Left colon (tissue), 2 donors: ENCODE measurements at regions not wholly inside any gene's neighbourhood (a gene's known extent, or its start where the extent isn't known, plus 50 kb on each side); places are given as distances from the start of the nearest gene placed in this dataset.
"Not testable (repeated sequence)": the region's sequence is repeated elsewhere in the genome, so short reads cannot be mapped to it uniquely, and the experiment has no call there.

Experiments
- ATAC-seq: fragments of 200-7000 bp; cut with Tn5 transposase; one replicate; pipeline ENCODE4 v1.9.1; 2020; ENCODE audit warnings: mild to moderate bottlenecking, moderate library complexity
- DNase-seq, 2 donors: peaks; one replicate each; pipeline ENCODE4 v3.0.0-alpha.2; 2020
- intact Hi-C, 2 donors: fragments of 100-400 bp; cut with DNase I in 1 of 2; cut with micrococcal nuclease in 1 of 2; formaldehyde crosslinking; loops; one replicate each; pipeline versions ENCODE4 v1.11.2 to v1.14.0; 2022; cut with DNase I, micrococcal nuclease
- donor health status: DM: no; HTN: no; CAD: no.
- donor health status: DM: yes; HTN: yes; CAD: no.

DNA sequence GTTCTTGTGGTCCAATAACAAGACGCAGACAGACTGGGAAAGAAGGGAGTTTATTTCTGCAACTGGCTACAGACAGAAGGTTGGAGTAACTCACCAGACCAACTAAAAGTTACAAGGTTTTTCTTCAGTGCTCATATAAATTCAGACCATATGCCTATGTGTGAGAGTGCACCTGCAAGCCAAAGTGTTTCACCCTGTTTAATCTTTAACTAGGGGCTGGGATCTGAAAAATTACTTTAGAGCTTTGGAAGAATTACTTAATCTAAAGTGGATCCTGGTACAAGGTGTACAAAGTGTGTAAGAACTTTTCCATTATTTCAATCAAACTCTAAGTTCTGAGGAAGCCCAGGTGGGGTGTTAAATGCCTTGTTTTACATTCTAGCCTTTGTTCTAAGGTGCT lies 930.6 kb downstream of the PCDH11X start:
- peak; percentile 39 for ATAC-seq
- intact Hi-C loops, DNase-seq: not testable (repeated sequence)
